ENCODE measurements at regions not wholly inside any gene's neighbourhood (a gene's known extent, or its start where the extent isn't known, plus 50 kb on each side); places are given as distances from the start of the nearest gene placed in this dataset.

DNA sequence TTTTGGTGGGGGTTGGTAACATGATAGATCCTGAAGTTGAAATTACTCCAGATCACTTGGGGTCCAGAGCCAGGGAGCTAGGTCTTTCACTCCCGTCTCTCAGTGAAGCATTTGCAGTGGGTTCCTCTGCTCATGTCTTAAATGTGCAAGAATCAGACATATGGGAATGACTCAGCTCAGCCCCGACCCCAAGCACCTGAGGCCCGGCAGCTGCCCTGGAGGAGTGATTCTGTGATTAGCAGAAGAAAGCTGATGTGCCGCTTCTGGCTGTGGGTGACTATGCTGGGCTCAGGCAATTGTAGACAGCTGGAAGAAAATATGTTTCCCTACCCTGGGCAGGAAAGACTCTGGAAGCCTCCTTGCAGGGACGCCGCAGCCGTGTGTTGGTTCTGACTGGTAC lies 601.7 kb downstream of the NPHP4 start:
- Mint-ChIP-seq H3K36me3 (ENCODE audit: low read depth) (no peaks in the 10 kb centered on the region), H3K27ac (no peak overlapping the region), H3K4me1 (no peaks in the 10 kb centered on the region), H3K9me3 (no peaks in the 10 kb centered on the region; the same call in 2 of the 3 replicates), H3K27me3 (ENCODE audit: insufficient read depth, low read depth, poor library complexity) (peaks cover 5% of the 10 kb centered on the region), H3K4me3 (no peak overlapping the region)
- H3K27ac ChIP-seq (ENCODE audit: low read depth): no peak overlapping the region
- no peaks in the 10 kb centered on the region for H3K79me2 ChIP-seq (replicated peaks; ENCODE audit: insufficient read depth)
- no peaks in the 10 kb centered on the region for H4K20me1 ChIP-seq (replicated peaks; ENCODE audit: insufficient read depth)
- ATAC-seq (no peak), DNase-seq (ENCODE audit: low spot score) (no peak)
- no peak overlapping the region for H3K4me3 ChIP-seq
- no peaks in the 10 kb centered on the region for H3K4me1 ChIP-seq (ENCODE audit: insufficient read depth)
- no peak overlapping the region for H3K4me2 ChIP-seq
- H3K27me3 ChIP-seq (ENCODE audit: insufficient read depth): no peaks in the 10 kb centered on the region
- TF ChIP-seq ZNF331 (CRISPR knock-in tag; IDR thresholded peaks at IDR 0.05; ENCODE audit: low read depth) (no peak), JUNB (IDR thresholded peaks at IDR 0.05; ENCODE audit: unreplicated experiment) (no peak), STAT1 (IDR thresholded peaks at IDR 0.05; ENCODE audit: unreplicated experiment) (no peak), NANOG (IDR thresholded peaks at IDR 0.05; ENCODE audit: borderline replicate concordance) (no peak), ZNF114 (CRISPR knock-in tag; IDR thresholded peaks at IDR 0.05) (no peak), EZH2 (IDR thresholded peaks at IDR 0.05; ENCODE audit: low read depth, unreplicated experiment) (no peak), CREB1 (CRISPR knock-in tag; IDR thresholded peaks at IDR 0.05; ENCODE audit: low read depth) (no peak), EZH2phosphoT487 (IDR thresholded peaks at IDR 0.05; ENCODE audit: unreplicated experiment) (no peak), POLR2AphosphoS5 (IDR thresholded peaks at IDR 0.05; ENCODE audit: low read depth) (no peak)
- TF ChIP-seq, protein P1, sequence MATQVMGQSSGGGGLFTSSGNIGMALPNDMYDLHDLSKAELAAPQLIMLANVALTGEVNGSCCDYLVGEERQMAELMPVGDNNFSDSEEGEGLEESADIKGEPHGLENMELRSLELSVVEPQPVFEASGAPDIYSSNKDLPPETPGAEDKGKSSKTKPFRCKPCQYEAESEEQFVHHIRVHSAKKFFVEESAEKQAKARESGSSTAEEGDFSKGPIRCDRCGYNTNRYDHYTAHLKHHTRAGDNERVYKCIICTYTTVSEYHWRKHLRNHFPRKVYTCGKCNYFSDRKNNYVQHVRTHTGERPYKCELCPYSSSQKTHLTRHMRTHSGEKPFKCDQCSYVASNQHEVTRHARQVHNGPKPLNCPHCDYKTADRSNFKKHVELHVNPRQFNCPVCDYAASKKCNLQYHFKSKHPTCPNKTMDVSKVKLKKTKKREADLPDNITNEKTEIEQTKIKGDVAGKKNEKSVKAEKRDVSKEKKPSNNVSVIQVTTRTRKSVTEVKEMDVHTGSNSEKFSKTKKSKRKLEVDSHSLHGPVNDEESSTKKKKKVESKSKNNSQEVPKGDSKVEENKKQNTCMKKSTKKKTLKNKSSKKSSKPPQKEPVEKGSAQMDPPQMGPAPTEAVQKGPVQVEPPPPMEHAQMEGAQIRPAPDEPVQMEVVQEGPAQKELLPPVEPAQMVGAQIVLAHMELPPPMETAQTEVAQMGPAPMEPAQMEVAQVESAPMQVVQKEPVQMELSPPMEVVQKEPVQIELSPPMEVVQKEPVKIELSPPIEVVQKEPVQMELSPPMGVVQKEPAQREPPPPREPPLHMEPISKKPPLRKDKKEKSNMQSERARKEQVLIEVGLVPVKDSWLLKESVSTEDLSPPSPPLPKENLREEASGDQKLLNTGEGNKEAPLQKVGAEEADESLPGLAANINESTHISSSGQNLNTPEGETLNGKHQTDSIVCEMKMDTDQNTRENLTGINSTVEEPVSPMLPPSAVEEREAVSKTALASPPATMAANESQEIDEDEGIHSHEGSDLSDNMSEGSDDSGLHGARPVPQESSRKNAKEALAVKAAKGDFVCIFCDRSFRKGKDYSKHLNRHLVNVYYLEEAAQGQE (IDR thresholded peaks at IDR 0.05; ENCODE audit: unreplicated experiment): no peak
- TF ChIP-seq, protein P2, sequence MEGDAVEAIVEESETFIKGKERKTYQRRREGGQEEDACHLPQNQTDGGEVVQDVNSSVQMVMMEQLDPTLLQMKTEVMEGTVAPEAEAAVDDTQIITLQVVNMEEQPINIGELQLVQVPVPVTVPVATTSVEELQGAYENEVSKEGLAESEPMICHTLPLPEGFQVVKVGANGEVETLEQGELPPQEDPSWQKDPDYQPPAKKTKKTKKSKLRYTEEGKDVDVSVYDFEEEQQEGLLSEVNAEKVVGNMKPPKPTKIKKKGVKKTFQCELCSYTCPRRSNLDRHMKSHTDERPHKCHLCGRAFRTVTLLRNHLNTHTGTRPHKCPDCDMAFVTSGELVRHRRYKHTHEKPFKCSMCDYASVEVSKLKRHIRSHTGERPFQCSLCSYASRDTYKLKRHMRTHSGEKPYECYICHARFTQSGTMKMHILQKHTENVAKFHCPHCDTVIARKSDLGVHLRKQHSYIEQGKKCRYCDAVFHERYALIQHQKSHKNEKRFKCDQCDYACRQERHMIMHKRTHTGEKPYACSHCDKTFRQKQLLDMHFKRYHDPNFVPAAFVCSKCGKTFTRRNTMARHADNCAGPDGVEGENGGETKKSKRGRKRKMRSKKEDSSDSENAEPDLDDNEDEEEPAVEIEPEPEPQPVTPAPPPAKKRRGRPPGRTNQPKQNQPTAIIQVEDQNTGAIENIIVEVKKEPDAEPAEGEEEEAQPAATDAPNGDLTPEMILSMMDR (conservative IDR thresholded peaks at IDR 0.05; ENCODE audit: low read depth in 2 of 2): no peak
- TF ChIP-seq, protein P3, sequence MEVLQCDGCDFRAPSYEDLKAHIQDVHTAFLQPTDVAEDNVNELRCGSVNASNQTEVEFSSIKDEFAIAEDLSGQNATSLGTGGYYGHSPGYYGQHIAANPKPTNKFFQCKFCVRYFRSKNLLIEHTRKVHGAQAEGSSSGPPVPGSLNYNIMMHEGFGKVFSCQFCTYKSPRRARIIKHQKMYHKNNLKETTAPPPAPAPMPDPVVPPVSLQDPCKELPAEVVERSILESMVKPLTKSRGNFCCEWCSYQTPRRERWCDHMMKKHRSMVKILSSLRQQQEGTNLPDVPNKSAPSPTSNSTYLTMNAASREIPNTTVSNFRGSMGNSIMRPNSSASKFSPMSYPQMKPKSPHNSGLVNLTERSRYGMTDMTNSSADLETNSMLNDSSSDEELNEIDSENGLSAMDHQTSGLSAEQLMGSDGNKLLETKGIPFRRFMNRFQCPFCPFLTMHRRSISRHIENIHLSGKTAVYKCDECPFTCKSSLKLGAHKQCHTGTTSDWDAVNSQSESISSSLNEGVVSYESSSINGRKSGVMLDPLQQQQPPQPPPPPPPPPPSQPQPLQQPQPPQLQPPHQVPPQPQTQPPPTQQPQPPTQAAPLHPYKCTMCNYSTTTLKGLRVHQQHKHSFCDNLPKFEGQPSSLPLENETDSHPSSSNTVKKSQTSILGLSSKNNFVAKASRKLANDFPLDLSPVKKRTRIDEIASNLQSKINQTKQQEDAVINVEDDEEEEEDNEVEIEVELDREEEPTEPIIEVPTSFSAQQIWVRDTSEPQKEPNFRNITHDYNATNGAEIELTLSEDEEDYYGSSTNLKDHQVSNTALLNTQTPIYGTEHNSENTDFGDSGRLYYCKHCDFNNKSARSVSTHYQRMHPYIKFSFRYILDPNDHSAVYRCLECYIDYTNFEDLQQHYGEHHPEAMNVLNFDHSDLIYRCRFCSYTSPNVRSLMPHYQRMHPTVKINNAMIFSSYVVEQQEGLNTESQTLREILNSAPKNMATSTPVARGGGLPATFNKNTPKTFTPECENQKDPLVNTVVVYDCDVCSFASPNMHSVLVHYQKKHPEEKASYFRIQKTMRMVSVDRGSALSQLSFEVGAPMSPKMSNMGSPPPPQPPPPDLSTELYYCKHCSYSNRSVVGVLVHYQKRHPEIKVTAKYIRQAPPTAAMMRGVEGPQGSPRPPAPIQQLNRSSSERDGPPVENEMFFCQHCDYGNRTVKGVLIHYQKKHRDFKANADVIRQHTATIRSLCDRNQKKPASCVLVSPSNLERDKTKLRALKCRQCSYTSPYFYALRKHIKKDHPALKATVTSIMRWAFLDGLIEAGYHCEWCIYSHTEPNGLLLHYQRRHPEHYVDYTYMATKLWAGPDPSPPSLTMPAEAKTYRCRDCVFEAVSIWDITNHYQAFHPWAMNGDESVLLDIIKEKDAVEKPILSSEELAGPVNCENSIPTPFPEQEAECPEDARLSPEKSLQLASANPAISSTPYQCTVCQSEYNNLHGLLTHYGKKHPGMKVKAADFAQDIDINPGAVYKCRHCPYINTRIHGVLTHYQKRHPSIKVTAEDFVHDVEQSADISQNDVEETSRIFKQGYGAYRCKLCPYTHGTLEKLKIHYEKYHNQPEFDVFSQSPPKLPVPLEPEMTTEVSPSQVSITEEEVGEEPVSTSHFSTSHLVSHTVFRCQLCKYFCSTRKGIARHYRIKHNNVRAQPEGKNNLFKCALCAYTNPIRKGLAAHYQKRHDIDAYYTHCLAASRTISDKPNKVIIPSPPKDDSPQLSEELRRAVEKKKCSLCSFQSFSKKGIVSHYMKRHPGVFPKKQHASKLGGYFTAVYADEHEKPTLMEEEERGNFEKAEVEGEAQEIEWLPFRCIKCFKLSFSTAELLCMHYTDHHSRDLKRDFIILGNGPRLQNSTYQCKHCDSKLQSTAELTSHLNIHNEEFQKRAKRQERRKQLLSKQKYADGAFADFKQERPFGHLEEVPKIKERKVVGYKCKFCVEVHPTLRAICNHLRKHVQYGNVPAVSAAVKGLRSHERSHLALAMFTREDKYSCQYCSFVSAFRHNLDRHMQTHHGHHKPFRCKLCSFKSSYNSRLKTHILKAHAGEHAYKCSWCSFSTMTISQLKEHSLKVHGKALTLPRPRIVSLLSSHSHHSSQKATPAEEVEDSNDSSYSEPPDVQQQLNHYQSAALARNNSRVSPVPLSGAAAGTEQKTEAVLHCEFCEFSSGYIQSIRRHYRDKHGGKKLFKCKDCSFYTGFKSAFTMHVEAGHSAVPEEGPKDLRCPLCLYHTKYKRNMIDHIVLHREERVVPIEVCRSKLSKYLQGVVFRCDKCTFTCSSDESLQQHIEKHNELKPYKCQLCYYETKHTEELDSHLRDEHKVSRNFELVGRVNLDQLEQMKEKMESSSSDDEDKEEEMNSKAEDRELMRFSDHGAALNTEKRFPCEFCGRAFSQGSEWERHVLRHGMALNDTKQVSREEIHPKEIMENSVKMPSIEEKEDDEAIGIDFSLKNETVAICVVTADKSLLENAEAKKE (CRISPR knock-in tag; IDR thresholded peaks at IDR 0.05): no peak
- TF ChIP-seq, protein P4, sequence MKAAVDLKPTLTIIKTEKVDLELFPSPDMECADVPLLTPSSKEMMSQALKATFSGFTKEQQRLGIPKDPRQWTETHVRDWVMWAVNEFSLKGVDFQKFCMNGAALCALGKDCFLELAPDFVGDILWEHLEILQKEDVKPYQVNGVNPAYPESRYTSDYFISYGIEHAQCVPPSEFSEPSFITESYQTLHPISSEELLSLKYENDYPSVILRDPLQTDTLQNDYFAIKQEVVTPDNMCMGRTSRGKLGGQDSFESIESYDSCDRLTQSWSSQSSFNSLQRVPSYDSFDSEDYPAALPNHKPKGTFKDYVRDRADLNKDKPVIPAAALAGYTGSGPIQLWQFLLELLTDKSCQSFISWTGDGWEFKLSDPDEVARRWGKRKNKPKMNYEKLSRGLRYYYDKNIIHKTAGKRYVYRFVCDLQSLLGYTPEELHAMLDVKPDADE (IDR thresholded peaks at IDR 0.05): no peak
- no peaks in the 10 kb centered on the region for H3K9me2 ChIP-seq (ENCODE audit: insufficient read depth)
- no peaks in the 10 kb centered on the region for H3F3A ChIP-seq (replicated peaks; ENCODE audit: low read depth)
- no peak overlapping the region for H2AFZ ChIP-seq
- H3K36me3 ChIP-seq (ENCODE audit: insufficient read depth): no peaks in the 10 kb centered on the region; the same call in 1 of the 2 replicates
